IMR-90 (cell line): ENCODE measurements at regions not wholly inside any gene's neighbourhood (a gene's known extent, or its start where the extent isn't known, plus 50 kb on each side); places are given as distances from the start of the nearest gene placed in this dataset.

Source experiments
- ATAC-seq: fragments of 200-7000 bp; cut with Tn5 transposase; 2 replicates; pipeline ENCODE4 v1.9.1; 2020; ENCODE audit warnings: low read depth, mild to moderate bottlenecking, moderate library complexity
- BruUV-seq: library from RNA; stranded (reverse); fragments of 400-500 nt; replicated peaks from 2 replicates; lab custom pipeline; 2021; lab: Mats Ljungman, UMichigan
- CTCF ChIA-PET: fragments of 300-600 bp; formaldehyde crosslinking; extraction: SDS; loops from one replicate; lab custom pipeline; 2021; ENCODE audit warnings: antibody characterized with exemption; lab: Yijun Ruan, JAX
- POLR2A ChIA-PET: fragments of 300-600 bp; sonication (Branson Sonifier 250); formaldehyde crosslinking; loops from one replicate; lab custom pipeline; 2022; ENCODE audit warnings: antibody characterized with exemption; ENCODE audit not compliant: unreplicated experiment; lab: Charles Lee
- DNase-seq: peaks from one replicate; pipeline ENCODE4 v3.0.0; 2013
- H2AFZ ChIP-seq: replicated peaks from 2 replicates; pipeline ENCODE3; 2013; ENCODE audit warnings: low read length, mild to moderate bottlenecking; ENCODE audit not compliant: poor library complexity
- H2AK5ac ChIP-seq: 2 replicates; pipeline ENCODE4 v1.6.1; 2013; ENCODE audit warnings: low read depth, low read length, inconsistent platforms
- H2AK9ac ChIP-seq: replicated peaks from 2 replicates; pipeline ENCODE3; 2013; ENCODE audit warnings: mild to moderate bottlenecking, low read depth, low read length, moderate library complexity; ENCODE audit not compliant: poor library complexity
- H2BK120ac ChIP-seq: 2 replicates; pipeline ENCODE4 v1.6.1; 2013; ENCODE audit warnings: low read depth, low read length, inconsistent platforms
- H2BK15ac ChIP-seq: 3 replicates; pipeline ENCODE4 v1.6.1; 2013; ENCODE audit warnings: low read depth, low read length, inconsistent platforms
- H2BK20ac ChIP-seq: 2 replicates; pipeline ENCODE4 v1.6.1; 2013; ENCODE audit warnings: low read depth, mild to moderate bottlenecking, inconsistent platforms, low read length, moderate library complexity
- H2BK5ac ChIP-seq: 2 replicates; pipeline ENCODE4 v1.6.1; 2013; ENCODE audit warnings: mild to moderate bottlenecking, low read depth, low read length, inconsistent platforms; ENCODE audit not compliant: poor library complexity, severe bottlenecking
- H3K14ac ChIP-seq: replicated peaks from 2 replicates; pipeline ENCODE4 v1.6.1; 2013; ENCODE audit warnings: low read depth, low read length, inconsistent platforms
- H3K18ac ChIP-seq: 2 replicates; pipeline ENCODE4 v1.6.1; 2013; ENCODE audit warnings: low read depth, low read length, control low read depth
- H3K23ac ChIP-seq: 2 replicates; pipeline ENCODE4 v1.6.1; 2013; ENCODE audit warnings: low read depth, low read length, inconsistent platforms
- H3K27ac ChIP-seq: 2 replicates; pipeline ENCODE4 v1.5.1; 2013; ENCODE audit warnings: mild to moderate bottlenecking, control low read depth, low read length; ENCODE audit not compliant: insufficient read depth
- H3K27me3 ChIP-seq: 2 replicates; pipeline ENCODE4 v1.6.1; 2013; ENCODE audit warnings: low read length; ENCODE audit not compliant: control insufficient read depth, insufficient read depth
- H3K36me3 ChIP-seq: 2 replicates; pipeline ENCODE4 v1.6.1; 2013; ENCODE audit warnings: low read length, mixed read lengths; ENCODE audit not compliant: control insufficient read depth, insufficient read depth
- H3K4ac ChIP-seq: 2 replicates; pipeline ENCODE4 v1.6.1; 2013; ENCODE audit warnings: low read depth, low read length, inconsistent platforms
- H3K4me1 ChIP-seq: 2 replicates; pipeline ENCODE4 v1.6.1; 2013; ENCODE audit warnings: low read length, mixed read lengths; ENCODE audit not compliant: control insufficient read depth, insufficient read depth
- H3K4me2 ChIP-seq: 2 replicates; pipeline ENCODE4 v1.6.1; 2013; ENCODE audit warnings: low read depth, mild to moderate bottlenecking, control low read depth, low read length, moderate library complexity
- H3K4me3 ChIP-seq: 2 replicates; pipeline ENCODE4 v1.5.1; 2013; ENCODE audit warnings: low read depth, mild to moderate bottlenecking, control low read depth, low read length, moderate library complexity; ENCODE audit not compliant: insufficient read depth
- H3K56ac ChIP-seq: 2 replicates; pipeline ENCODE4 v1.6.1; 2013; ENCODE audit warnings: low read length, inconsistent platforms; ENCODE audit not compliant: insufficient read depth; ENCODE audit errors: extremely low read depth
- H3K79me1 ChIP-seq, 2 experiments: 2 replicates each; pipeline ENCODE4 v1.6.1; 2013; ENCODE audit warnings: low read length in 2 of 2, inconsistent platforms in 1 of 2, low read depth in 1 of 2
- H3K9ac ChIP-seq: 2 replicates; pipeline ENCODE4 v1.6.1; 2013; ENCODE audit warnings: low read depth, low read length, control low read depth
- H3K9me1 ChIP-seq: 2 replicates; pipeline ENCODE4 v1.6.1; 2013; ENCODE audit warnings: low read length, inconsistent platforms; ENCODE audit not compliant: insufficient read depth
- H3K9me3 ChIP-seq: 2 replicates; pipeline ENCODE4 v1.6.1; 2013; ENCODE audit warnings: low read length; ENCODE audit not compliant: control insufficient read depth, insufficient read depth
- H4K20me1 ChIP-seq: 2 replicates; pipeline ENCODE4 v1.6.1; 2013; ENCODE audit warnings: low read length, inconsistent platforms; ENCODE audit not compliant: insufficient read depth
- H4K5ac ChIP-seq: 2 replicates; pipeline ENCODE4 v1.6.1; 2013; ENCODE audit warnings: mild to moderate bottlenecking, low read depth, low read length, control low read depth
- H4K8ac ChIP-seq, 2 experiments: 2 replicates each; pipeline ENCODE4 v1.6.1; 2013; ENCODE audit warnings: low read depth in 2 of 2, low read length in 2 of 2, control low read depth in 1 of 2, inconsistent platforms in 1 of 2
- H4K91ac ChIP-seq: 2 replicates; pipeline ENCODE4 v1.6.1; 2013; ENCODE audit warnings: low read depth, low read length, inconsistent platforms; ENCODE audit not compliant: insufficient read depth
- BHLHE40 ChIP-seq: fragments of 150-350 bp; IDR thresholded peaks from 2 replicates; pipeline ENCODE4 v1.6.1; 2016; ENCODE audit warnings: mild to moderate bottlenecking, low read depth, low read length
- CEBPB ChIP-seq: IDR thresholded peaks from 2 replicates; pipeline ENCODE4 v1.6.1; 2012; ENCODE audit warnings: low read depth, low read length, improper control_type of control experiment
- CTCF ChIP-seq: conservative IDR thresholded peaks from 2 replicates; pipeline ENCODE4 v1.5.1; 2012; ENCODE audit warnings: mild to moderate bottlenecking, low read depth, low read length, improper control_type of control experiment
- ELK1 ChIP-seq: fragments of 150-350 bp; IDR thresholded peaks from 2 replicates; pipeline ENCODE4 v1.6.1; 2016; ENCODE audit warnings: low read depth, mild to moderate bottlenecking, low read length, moderate library complexity, borderline replicate concordance
- FOS ChIP-seq: fragments of 150-350 bp; IDR thresholded peaks from 2 replicates; pipeline ENCODE4 v1.6.1; 2016; ENCODE audit warnings: low read depth, low read length
- MAFK ChIP-seq: IDR thresholded peaks from 2 replicates; pipeline ENCODE4 v1.6.1; 2012; ENCODE audit warnings: low read depth, low read length, improper control_type of control experiment
- MAZ ChIP-seq: IDR thresholded peaks from 2 replicates; pipeline ENCODE4 v1.6.1; 2012; ENCODE audit warnings: low read depth, mild to moderate bottlenecking, low read length, improper control_type of control experiment, moderate library complexity, borderline replicate concordance
- MXI1 ChIP-seq: IDR thresholded peaks from 2 replicates; pipeline ENCODE4 v1.6.1; 2012; ENCODE audit warnings: low read depth, mild to moderate bottlenecking, low read length, moderate library complexity, borderline replicate concordance
- NFE2L2 ChIP-seq: fragments of 150-350 bp; IDR thresholded peaks from 2 replicates; pipeline ENCODE4 v1.6.1; 2016; ENCODE audit warnings: low read depth, mild to moderate bottlenecking, low read length
- RAD21 ChIP-seq: IDR thresholded peaks from 2 replicates; pipeline ENCODE4 v1.6.1; 2012; ENCODE audit warnings: low read length, improper control_type of control experiment
- RCOR1 ChIP-seq: IDR thresholded peaks from 2 replicates; pipeline ENCODE4 v1.6.1; 2012; ENCODE audit warnings: mild to moderate bottlenecking, low read length, improper control_type of control experiment; ENCODE audit not compliant: insufficient replicate concordance
- RFX5 ChIP-seq: IDR thresholded peaks from 2 replicates; pipeline ENCODE4 v1.8.0; 2012; ENCODE audit warnings: low read depth, mild to moderate bottlenecking, low read length, moderate library complexity
- SMC3 ChIP-seq: fragments of 150-350 bp; IDR thresholded peaks from 2 replicates; pipeline ENCODE4 v1.6.1; 2016; ENCODE audit warnings: low read depth, mild to moderate bottlenecking, antibody characterized with exemption, low read length, moderate library complexity
- WGBS, 2 experiments: methylation state at CpG; one replicate each; pipeline versions ENCODE4 v1.1.5 to v1.1.7; 2013; ENCODE audit warnings: missing lambda C conversion rate in 2 of 2; ENCODE audit not compliant: insufficient read length in 1 of 2; ENCODE audit errors: extremely low coverage in 2 of 2; 5-methylcytosine and 5-hydroxymethylcytosine counted together
- dilution Hi-C: fragments of 300-500 bp; cut with HindIII; formaldehyde crosslinking; loops from one replicate; pipeline ENCODE4 v1.14.3; 2018; ENCODE audit warnings: low sequenced_read_pairs; ENCODE audit not compliant: unreplicated experiment
- in situ Hi-C: fragments of 300-500 bp; cut with MboI; formaldehyde crosslinking; loops from 3 replicates; pipeline ENCODE4 v1.14.3; 2019; ENCODE audit warnings: low sequenced_read_pairs, inconsistent platforms, mixed read lengths
- intact Hi-C: fragments of 100-400 bp; cut with micrococcal nuclease; formaldehyde crosslinking; loops from 2 replicates; pipeline ENCODE4 v1.10.0; 2022
- TF ChIP-seq, protein P1 (sequence below): fragments of 150-350 bp; IDR thresholded peaks from 2 replicates; pipeline ENCODE4 v1.6.1; 2017; ENCODE audit warnings: mild to moderate bottlenecking, antibody characterized with exemption, low read length, low read depth

DNA sequence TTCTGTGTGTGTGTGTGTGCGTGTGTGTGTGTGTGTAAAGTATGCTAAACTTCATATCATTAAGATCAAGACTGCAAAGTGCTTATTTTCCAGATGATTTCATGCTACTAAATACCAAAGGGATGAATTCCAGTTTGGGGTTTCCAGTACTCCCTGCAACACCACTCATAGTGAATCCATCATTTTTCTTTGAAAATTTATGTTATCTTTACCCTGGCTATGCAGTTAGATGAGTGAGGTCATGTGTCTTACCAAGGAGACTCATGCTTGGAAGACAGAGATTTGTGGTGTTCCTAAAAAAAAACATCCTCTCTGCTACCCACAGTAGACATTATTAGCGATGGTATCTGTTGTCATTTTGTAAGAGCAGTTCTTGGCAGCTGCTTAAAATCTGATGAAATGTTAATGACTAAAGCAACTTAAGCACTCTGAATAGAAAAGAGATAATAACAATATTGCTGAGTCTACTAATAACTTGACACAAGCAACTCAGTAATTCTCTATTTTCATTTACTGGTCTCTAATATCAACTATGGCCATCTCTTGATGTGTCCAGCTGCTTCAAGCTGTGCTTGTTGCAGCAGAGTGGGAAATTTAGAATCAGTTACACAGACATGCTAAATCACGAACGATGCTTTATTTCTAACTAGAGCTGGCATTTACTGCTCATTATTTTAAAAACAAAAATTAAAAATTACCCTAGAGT, 1953.0 kb upstream of the IGFBP7 start:
- no peaks in the 10 kb centered on the region for H3K4me1 ChIP-seq
- intact Hi-C loops (no loop called here), dilution Hi-C loops (no loop called here), in situ Hi-C loops (no loop called here)
- ATAC-seq (no peak), DNase-seq (no peak)
- no peaks in the 10 kb centered on the region for H3K27me3 ChIP-seq
- H3K79me1 ChIP-seq = no peaks in the 10 kb centered on the region
- no peak overlapping the region for H3K14ac ChIP-seq
- H3K23ac ChIP-seq = no peak overlapping the region
- no peak overlapping the region for H2AFZ ChIP-seq
- H2AK5ac ChIP-seq = no peak overlapping the region
- H2AK9ac ChIP-seq = no peak overlapping the region
- H3K9me3 ChIP-seq = peaks cover 2% of the 10 kb centered on the region; the same call in 1 of the 2 replicates
- no peak overlapping the region for H2BK15ac ChIP-seq
- no peak overlapping the region for H3K27ac ChIP-seq
- H3K4me3 ChIP-seq = no peak overlapping the region
- no peak overlapping the region for H3K18ac ChIP-seq
- no peaks in the 10 kb centered on the region for H4K20me1 ChIP-seq
- no peak overlapping the region for H2BK20ac ChIP-seq
- H4K91ac ChIP-seq = no peak overlapping the region
- WGBS, 2 experiments = no CpG with 5 or more reads among the region's 4 CpGs
- TF ChIP-seq ELK1 = no peak
- no peak for TF ChIP-seq MAFK
- TF ChIP-seq CEBPB = no peak
- TF ChIP-seq MAZ = no peak
- TF ChIP-seq BHLHE40 = no peak
- TF ChIP-seq CTCF = no peak
- TF ChIP-seq FOS = no peak
- TF ChIP-seq RFX5 = no peak
- TF ChIP-seq NFE2L2 = no peak
- TF ChIP-seq MXI1 = no peak
- TF ChIP-seq SMC3 = no peak
- TF ChIP-seq RAD21 = no peak
- TF ChIP-seq, protein P1, sequence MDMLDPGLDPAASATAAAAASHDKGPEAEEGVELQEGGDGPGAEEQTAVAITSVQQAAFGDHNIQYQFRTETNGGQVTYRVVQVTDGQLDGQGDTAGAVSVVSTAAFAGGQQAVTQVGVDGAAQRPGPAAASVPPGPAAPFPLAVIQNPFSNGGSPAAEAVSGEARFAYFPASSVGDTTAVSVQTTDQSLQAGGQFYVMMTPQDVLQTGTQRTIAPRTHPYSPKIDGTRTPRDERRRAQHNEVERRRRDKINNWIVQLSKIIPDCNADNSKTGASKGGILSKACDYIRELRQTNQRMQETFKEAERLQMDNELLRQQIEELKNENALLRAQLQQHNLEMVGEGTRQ = no peak
- no peak for TF ChIP-seq RCOR1
- ChIA-PET CTCF (no interaction called here), POLR2A (no interaction called here)
- H3K4me2 ChIP-seq = no peak overlapping the region
- no peak overlapping the region for H3K4ac ChIP-seq
- no peak overlapping the region for H4K8ac ChIP-seq
- H3K36me3 ChIP-seq = no peaks in the 10 kb centered on the region
- no peak overlapping the region for H2BK120ac ChIP-seq
- no peak overlapping the region for H2BK5ac ChIP-seq
- BruUV-seq = no TSS peak
- no peak overlapping the region for H3K56ac ChIP-seq
- H3K9ac ChIP-seq = no peak overlapping the region
- H4K5ac ChIP-seq = no peak overlapping the region
- H3K9me1 ChIP-seq = no peaks in the 10 kb centered on the region
